Spleen (tissue), 11 donors: ENCODE measurements at regions not wholly inside any gene's neighbourhood (a gene's known extent, or its start where the extent isn't known, plus 50 kb on each side); places are given as distances from the start of the nearest gene placed in this dataset.

Experiments used
- DNase-seq: peaks from one replicate; pipeline ENCODE4 v3.0.0-alpha.2; 2020
- H3K27ac ChIP-seq, 8 donors: fragments of 200-600 bp; sonication (generic) in 7 of 8; 1 replicate in 4 of 8; 2 replicates in 4 of 8; pipeline versions ENCODE4 v1.5.0 to v1.8.0; 2016 to 2021; ENCODE audit warnings: inconsistent platforms in 4 of 8, mild to moderate bottlenecking in 4 of 8, moderate library complexity in 1 of 8
- H3K27me3 ChIP-seq, 7 donors: fragments of 200-600 bp; sonication (generic) in 6 of 7; replicated peaks in 1 of 7; 1 replicate in 4 of 7; 2 replicates in 3 of 7; pipeline versions ENCODE4 v1.5.0 to v1.8.0; 2016 to 2021; ENCODE audit warnings: inconsistent platforms in 3 of 7, mild to moderate bottlenecking in 1 of 7
- H3K36me3 ChIP-seq, 6 donors: fragments of 200-600 bp; sonication (generic) in 5 of 6; 1 replicate in 4 of 6; 2 replicates in 2 of 6; pipeline versions ENCODE4 v1.5.0 to v1.8.0; 2016 to 2021; ENCODE audit warnings: inconsistent platforms in 2 of 6
- H3K4me1 ChIP-seq, 6 donors: fragments of 200-600 bp; sonication (generic) in 5 of 6; 1 replicate in 3 of 6; 2 replicates in 3 of 6; pipeline versions ENCODE4 v1.5.0 to v1.8.0; 2016 to 2021; ENCODE audit warnings: inconsistent platforms in 3 of 6
- H3K4me3 ChIP-seq, 8 donors: fragments of 200-600 bp; sonication (generic) in 7 of 8; 1 replicate in 4 of 8; 2 replicates in 4 of 8; pipeline versions ENCODE4 v1.5.0 to v1.8.0; 2016 to 2021; ENCODE audit warnings: inconsistent platforms in 4 of 8, mild to moderate bottlenecking in 4 of 8, moderate library complexity in 2 of 8
- H3K9me3 ChIP-seq, 8 donors: fragments of 200-600 bp; sonication (generic) in 7 of 8; 1 replicate in 4 of 8; 2 replicates in 4 of 8; pipeline versions ENCODE4 v1.5.0 to v1.8.0; 2016 to 2021; ENCODE audit warnings: inconsistent platforms in 4 of 8
- POLR2A ChIP-seq, 3 donors: fragments of 450-650 bp; IDR thresholded peaks; one replicate each; pipeline ENCODE4 v1.5.1; 2017; ENCODE audit warnings: antibody characterized with exemption in 3 of 3, mild to moderate bottlenecking in 1 of 3
- POLR2AphosphoS5 ChIP-seq, 3 donors: sonication (generic); formaldehyde crosslinking; IDR thresholded peaks; one replicate each; pipeline ENCODE4 v1.5.1; 2017; ENCODE audit warnings: antibody characterized with exemption in 3 of 3
- WGBS, 5 donors: extraction: QIAGEN DNeasy Blood & Tissue Kit in 3 of 5; methylation state at CpG; one replicate each; pipeline versions ENCODE4 v1.1.5 to v1.1.7; 2013 to 2018; 5-methylcytosine and 5-hydroxymethylcytosine counted together
- intact Hi-C: fragments of 100-400 bp; cut with DNase I; formaldehyde crosslinking; loops from one replicate; pipeline ENCODE4 v1.15.0; 2023; ENCODE audit warnings: low total_unique reads
- small RNA-seq, 4 donors: library from RNA; depleted of rRNA; stranded (forward); fragments of <200 nt; gene quantifications; one replicate each; pipeline ENCODE3, GENCODE V24; 2016
- TF ChIP-seq, protein P1 (sequence below), 11 experiments: fragments of 200-600 bp in 7 of 11; fragments of 450-650 bp in 4 of 11; sonication (generic) in 4 of 11; IDR thresholded peaks in 8 of 11; conservative IDR thresholded peaks in 3 of 11; 1 replicate in 7 of 11; 2 replicates in 4 of 11; pipeline versions ENCODE4 v1.4.0 to v1.8.0; 2016 to 2021; ENCODE audit warnings: antibody characterized with exemption in 11 of 11, inconsistent platforms in 4 of 11, mild to moderate bottlenecking in 1 of 11
- donor health status: healthy with polysubstance abuse.
- donor health status: DM: no; HTN: no; CAD: no; lungs with moderate emphysema.
- donor health status: DM: no; HTN: no; CAD: no.
- donor health status: Bipolar disorder and iron deficiency.
- donor health status: healthy.
- donor health status: DM: no; HTN: no; CAD: no.
- donor health status: DM: yes; HTN: yes; CAD: no.

DNA sequence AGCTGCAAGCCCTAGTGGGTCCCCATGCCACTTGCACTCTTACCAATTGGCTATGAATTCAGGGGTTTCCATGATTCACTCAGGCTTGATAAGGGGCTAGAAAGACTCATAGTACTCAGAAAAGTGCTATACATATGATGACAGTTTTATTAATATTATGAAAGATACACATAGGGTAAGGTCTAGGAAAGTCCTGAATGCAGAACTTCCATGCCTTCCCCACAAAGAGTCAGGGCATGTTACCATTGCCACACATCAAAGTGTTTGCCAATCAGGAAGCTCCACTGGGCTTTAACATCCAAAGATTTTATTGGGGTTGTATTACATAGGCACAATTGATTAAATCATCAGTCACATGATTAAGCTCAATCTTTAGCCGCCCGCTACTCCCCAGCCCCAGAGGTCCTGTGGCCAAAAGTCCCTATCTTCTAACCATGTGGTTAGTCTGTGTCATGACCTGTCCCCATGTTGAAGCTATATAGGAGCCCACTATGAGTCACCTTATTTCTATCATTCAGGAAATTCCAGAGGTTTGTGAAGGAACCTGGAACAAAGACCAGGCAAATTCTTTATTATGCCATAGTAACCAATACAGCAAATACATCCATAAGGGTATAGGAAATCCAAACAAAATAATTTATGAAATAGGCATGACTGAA lies 635.6 kb downstream of the STPG2 start:
- H3K36me3 ChIP-seq = no peaks in the 10 kb centered on the region
- intact Hi-C loops = no loop called here
- H3K4me1 ChIP-seq = no peaks in the 10 kb centered on the region
- no peak overlapping the region for H3K27ac ChIP-seq
- DNase-seq = no peak
- no peak overlapping the region for H3K4me3 ChIP-seq
- no peak for TF ChIP-seq POLR2A (IDR thresholded peaks at IDR 0.05)
- TF ChIP-seq POLR2AphosphoS5 (IDR thresholded peaks at IDR 0.05) = no peak
- TF ChIP-seq, protein P1, sequence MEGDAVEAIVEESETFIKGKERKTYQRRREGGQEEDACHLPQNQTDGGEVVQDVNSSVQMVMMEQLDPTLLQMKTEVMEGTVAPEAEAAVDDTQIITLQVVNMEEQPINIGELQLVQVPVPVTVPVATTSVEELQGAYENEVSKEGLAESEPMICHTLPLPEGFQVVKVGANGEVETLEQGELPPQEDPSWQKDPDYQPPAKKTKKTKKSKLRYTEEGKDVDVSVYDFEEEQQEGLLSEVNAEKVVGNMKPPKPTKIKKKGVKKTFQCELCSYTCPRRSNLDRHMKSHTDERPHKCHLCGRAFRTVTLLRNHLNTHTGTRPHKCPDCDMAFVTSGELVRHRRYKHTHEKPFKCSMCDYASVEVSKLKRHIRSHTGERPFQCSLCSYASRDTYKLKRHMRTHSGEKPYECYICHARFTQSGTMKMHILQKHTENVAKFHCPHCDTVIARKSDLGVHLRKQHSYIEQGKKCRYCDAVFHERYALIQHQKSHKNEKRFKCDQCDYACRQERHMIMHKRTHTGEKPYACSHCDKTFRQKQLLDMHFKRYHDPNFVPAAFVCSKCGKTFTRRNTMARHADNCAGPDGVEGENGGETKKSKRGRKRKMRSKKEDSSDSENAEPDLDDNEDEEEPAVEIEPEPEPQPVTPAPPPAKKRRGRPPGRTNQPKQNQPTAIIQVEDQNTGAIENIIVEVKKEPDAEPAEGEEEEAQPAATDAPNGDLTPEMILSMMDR (IDR thresholded peaks at IDR 0.05 in 8 of 11, conservative IDR thresholded peaks at IDR 0.05 in 3 of 11) = no peak
- peaks cover 0 to 11% (median 0%) of the 10 kb centered on the region in 8 donors for H3K9me3 ChIP-seq
- H3K27me3 ChIP-seq = no peaks in the 10 kb centered on the region
- WGBS, 5 donors = 88 to 98% (median 93%) methylated on average over 2 of the region's 2 CpGs

Small RNA genes in the stretch of these regions (small RNA-seq; reads per million reads assigned to genes)
- gene COX7A2P2 (0 reads per million in 4 donors), gene RNU6-34P (0 reads per million in 4 donors)
